Ovary (tissue), 3 donors: ENCODE measurements at regions not wholly inside any gene's neighbourhood (a gene's known extent, or its start where the extent isn't known, plus 50 kb on each side); places are given as distances from the start of the nearest gene placed in this dataset.

Source experiments
- CTCF ChIP-seq, 3 donors: fragments of 450-650 bp in 2 of 3; fragments of 200-600 bp in 1 of 3; IDR thresholded peaks; one replicate each; pipeline versions ENCODE4 v1.5.1 to v1.8.0; 2016 to 2022; ENCODE audit warnings: antibody characterized with exemption in 3 of 3, mild to moderate bottlenecking in 1 of 3
- EP300 ChIP-seq: sonication (generic); formaldehyde crosslinking; IDR thresholded peaks from one replicate; pipeline ENCODE4 v1.6.1; 2017; ENCODE audit warnings: antibody characterized with exemption
- POLR2A ChIP-seq: fragments of 450-650 bp; IDR thresholded peaks from one replicate; pipeline ENCODE4 v1.6.1; 2017; ENCODE audit warnings: antibody characterized with exemption, mild to moderate bottlenecking, moderate library complexity
- donor health status: DM: no; HTN: no; CAD: no.

GRCh38 chr2:33727361-33728032 lies 128.4 kb upstream of the FAM98A start:
- TF ChIP-seq CTCF (IDR thresholded peaks at IDR 0.05) (no peak), EP300 (no peak), POLR2A (no peak)
